Smooth muscle cell (in vitro differentiated cells): ENCODE measurements at regions not wholly inside any gene's neighbourhood (a gene's known extent, or its start where the extent isn't known, plus 50 kb on each side); places are given as distances from the start of the nearest gene placed in this dataset.

ENCODE experiments used
- DNase-seq: peaks from one replicate; lab custom pipeline; 2025; ENCODE audit not compliant: unreplicated experiment; lab: John Stamatoyannopoulos, UW
- H2AFZ ChIP-seq: fragments of 200-600 bp; sonication (generic); 2 replicates; pipeline ENCODE4 v1.6.0; 2016; ENCODE audit warnings: antibody characterized with exemption, low read depth, mild to moderate bottlenecking
- H3F3A ChIP-seq: fragments of 200-600 bp; sonication (generic); 2 replicates; pipeline ENCODE4 v1.6.0; 2017; ENCODE audit warnings: antibody characterized with exemption, low read depth
- H3K27ac ChIP-seq: fragments of 200-600 bp; sonication (generic); 2 replicates; pipeline ENCODE4 v1.5.1; 2016; ENCODE audit warnings: low read depth, mild to moderate bottlenecking
- H3K27me3 ChIP-seq: fragments of 200-600 bp; sonication (generic); 2 replicates; pipeline ENCODE4 v1.6.1; 2016; ENCODE audit warnings: low read depth, mild to moderate bottlenecking
- H3K36me3 ChIP-seq: fragments of 200-600 bp; sonication (generic); 2 replicates; pipeline ENCODE4 v1.5.1; 2016; ENCODE audit warnings: low read depth
- H3K4me1 ChIP-seq: fragments of 200-600 bp; sonication (generic); 2 replicates; pipeline ENCODE4 v1.5.1; 2016; ENCODE audit warnings: low read depth
- H3K4me2 ChIP-seq: fragments of 200-600 bp; sonication (generic); 2 replicates; pipeline ENCODE4 v1.6.0; 2016; ENCODE audit warnings: mild to moderate bottlenecking
- H3K4me3 ChIP-seq: fragments of 200-600 bp; sonication (generic); 2 replicates; pipeline ENCODE4 v1.5.1; 2016; ENCODE audit warnings: mild to moderate bottlenecking
- H3K79me2 ChIP-seq: fragments of 200-600 bp; sonication (generic); 2 replicates; pipeline ENCODE4 v1.6.0; 2016; ENCODE audit warnings: low read depth, mild to moderate bottlenecking
- H3K9ac ChIP-seq: fragments of 200-600 bp; sonication (generic); 2 replicates; pipeline ENCODE4 v1.6.0; 2016; ENCODE audit warnings: low read depth
- H3K9me3 ChIP-seq: fragments of 200-600 bp; sonication (generic); replicated peaks from 2 replicates; pipeline ENCODE4 v1.5.1; 2016; ENCODE audit warnings: low read depth
- H4K20me1 ChIP-seq: fragments of 200-600 bp; sonication (generic); 2 replicates; pipeline ENCODE4 v1.6.0; 2016; ENCODE audit warnings: low read depth
- CTCF ChIP-seq: fragments of 200-600 bp; sonication (generic); IDR thresholded peaks from 2 replicates; pipeline ENCODE4 v1.5.1; 2017; ENCODE audit warnings: borderline replicate concordance, mild to moderate bottlenecking, antibody characterized with exemption; ENCODE audit not compliant: insufficient read depth, poor library complexity, severe bottlenecking
- WGBS: methylation state at CpG from one replicate; pipeline ENCODE4 v1.1.7; 2016; ENCODE audit warnings: low lambda C conversion rate; 5-methylcytosine and 5-hydroxymethylcytosine counted together

GRCh38 chr1:239707615-239708014 is 321.2 kb downstream of the CHRM3 start:
- no peaks in the 10 kb centered on the region for H3F3A ChIP-seq
- DNase-seq, result no peak
- H4K20me1 ChIP-seq, result no peaks in the 10 kb centered on the region
- H3K4me1 ChIP-seq, result no peaks in the 10 kb centered on the region
- no peak overlapping the region for H2AFZ ChIP-seq
- H3K79me2 ChIP-seq, result no peaks in the 10 kb centered on the region
- no peak overlapping the region for H3K27ac ChIP-seq
- no peak overlapping the region for H3K4me3 ChIP-seq
- H3K9ac ChIP-seq, result no peak overlapping the region
- no peak overlapping the region for H3K4me2 ChIP-seq
- H3K27me3 ChIP-seq, result no peaks in the 10 kb centered on the region
- no peaks in the 10 kb centered on the region for H3K36me3 ChIP-seq
- no peaks in the 10 kb centered on the region for H3K9me3 ChIP-seq
- no peak for TF ChIP-seq CTCF

DNA sequence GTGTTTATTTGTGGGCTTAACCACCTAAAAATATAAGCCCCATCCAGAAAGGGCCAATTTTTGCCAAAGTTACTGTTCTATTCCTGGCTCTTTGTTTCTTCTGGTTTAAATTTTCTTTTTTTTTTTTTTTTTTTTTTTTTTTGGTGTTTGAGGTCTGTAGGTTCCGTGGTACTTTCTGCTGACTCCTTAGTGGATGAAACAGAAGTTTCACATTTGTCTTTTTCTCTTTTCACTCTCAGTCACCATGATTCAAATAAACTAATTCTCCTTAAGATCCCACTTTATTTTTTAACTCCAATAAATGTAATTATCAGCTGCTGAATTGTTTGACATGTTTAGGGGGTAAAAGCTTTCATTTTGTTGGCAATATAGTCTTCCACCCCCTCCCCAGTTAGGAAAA is 322.3 kb downstream of the CHRM3 start:
- WGBS, result 100% methylated on average over 1 of the region's 1 CpG
- Histone ChIP-seq H3K9ac (no peak overlapping the region), H4K20me1 (no peaks in the 10 kb centered on the region)

GRCh38 chr1:239711768-239712167 is 325.4 kb downstream of the CHRM3 start:
- Histone ChIP-seq H3K27ac (no peak overlapping the region), H3K4me3 (no peak overlapping the region), H3F3A (no peaks in the 10 kb centered on the region), H3K4me2 (no peak overlapping the region), H3K9ac (no peak overlapping the region), H3K9me3 (no peaks in the 10 kb centered on the region), H3K36me3 (no peaks in the 10 kb centered on the region), H2AFZ (no peak overlapping the region), H3K79me2 (no peaks in the 10 kb centered on the region), H4K20me1 (no peaks in the 10 kb centered on the region), H3K27me3 (no peaks in the 10 kb centered on the region), H3K4me1 (no peaks in the 10 kb centered on the region)
- no peak for DNase-seq
- WGBS, result 93% methylated on average over 1 of the region's 1 CpG
- no peak for TF ChIP-seq CTCF

More for the DNA sequence above, 322.3 kb downstream of the CHRM3 start:
- no peaks in the 10 kb centered on the region for H3K4me1 ChIP-seq
- H3K36me3 ChIP-seq, result no peaks in the 10 kb centered on the region
- TF ChIP-seq CTCF, result no peak
- no peak overlapping the region for H2AFZ ChIP-seq
- no peaks in the 10 kb centered on the region for H3K27me3 ChIP-seq
- DNase-seq, result no peak
- H3K4me3 ChIP-seq, result no peak overlapping the region
- no peaks in the 10 kb centered on the region for H3K79me2 ChIP-seq
- H3K4me2 ChIP-seq, result no peak overlapping the region
- H3K9me3 ChIP-seq, result no peaks in the 10 kb centered on the region
- no peak overlapping the region for H3K27ac ChIP-seq
- H3F3A ChIP-seq, result no peaks in the 10 kb centered on the region

DNA sequence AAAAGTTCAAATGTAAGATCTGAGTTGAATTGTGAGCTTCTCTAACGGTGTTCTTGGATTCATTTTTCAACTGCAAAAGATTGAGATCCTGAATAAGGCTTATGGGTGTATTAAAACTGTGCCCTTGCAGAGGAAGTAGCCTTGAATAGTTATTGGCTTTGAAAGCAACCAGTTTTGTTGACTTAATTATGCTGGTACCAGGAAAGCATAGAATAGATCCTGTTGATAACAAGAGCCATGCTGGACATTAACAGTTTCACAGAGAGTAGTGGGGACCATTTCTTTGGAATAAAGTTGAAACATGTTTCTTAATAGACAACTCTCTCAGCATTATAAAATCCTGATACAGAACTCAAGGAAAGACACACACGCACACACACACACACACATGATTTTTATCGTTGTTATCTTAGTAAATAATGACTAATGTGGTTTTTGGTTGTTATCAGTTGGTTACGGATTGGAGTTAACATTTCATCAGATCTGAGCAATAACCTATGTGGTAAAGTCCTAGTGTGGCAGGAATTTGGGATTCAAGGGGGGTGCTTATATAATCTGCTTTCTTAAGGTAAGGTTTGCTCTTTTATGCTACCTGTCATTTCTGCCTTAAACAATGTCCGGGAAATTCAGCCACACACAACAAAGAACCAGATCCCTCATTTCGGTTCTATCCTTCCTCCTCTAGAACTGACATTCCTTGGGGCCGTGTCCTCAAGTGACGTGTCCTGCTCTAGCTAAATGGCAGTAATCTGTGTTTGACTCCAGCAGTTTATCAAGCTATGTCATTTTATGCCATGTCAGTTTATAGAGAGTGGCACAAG is 330.9 kb downstream of the CHRM3 start:
- no peaks in the 10 kb centered on the region for H3K9me3 ChIP-seq
- no peak overlapping the region for H2AFZ ChIP-seq
- H3K9ac ChIP-seq, result no peak overlapping the region
- no peaks in the 10 kb centered on the region for H3K79me2 ChIP-seq
- no peaks in the 10 kb centered on the region for H4K20me1 ChIP-seq
- no peaks in the 10 kb centered on the region for H3F3A ChIP-seq
- no peak overlapping the region for H3K4me3 ChIP-seq
- H3K36me3 ChIP-seq, result no peaks in the 10 kb centered on the region
- no peaks in the 10 kb centered on the region for H3K27me3 ChIP-seq
- no peaks in the 10 kb centered on the region for H3K4me1 ChIP-seq
- 76% methylated on average over 8 of the region's 8 CpGs for WGBS
- no peak for TF ChIP-seq CTCF
- no peak overlapping the region for H3K27ac ChIP-seq
- H3K4me2 ChIP-seq, result no peak overlapping the region
- DNase-seq, result no peak
